Neural cell (in vitro differentiated cells): ENCODE measurements at regions not wholly inside any gene's neighbourhood (a gene's known extent, or its start where the extent isn't known, plus 50 kb on each side); places are given as distances from the start of the nearest gene placed in this dataset.

Source experiments
- H2AFZ ChIP-seq: fragments of 200-600, 300-800 bp; sonication (generic), shearing (Covaris generic); 2 replicates; pipeline ENCODE4 v1.6.0; 2014; ENCODE audit warnings: low read depth, mild to moderate bottlenecking, antibody characterized with exemption, low read length, moderate library complexity
- H3F3A ChIP-seq: fragments of 200-600 bp; shearing (Covaris generic); 2 replicates; pipeline ENCODE4 v1.6.1; 2016; ENCODE audit warnings: mild to moderate bottlenecking, moderate library complexity, mixed read lengths, antibody characterized with exemption, low read length; ENCODE audit not compliant: insufficient read depth, poor library complexity, severe bottlenecking
- H3K27ac ChIP-seq: fragments of 200-600, 300-800 bp; sonication (generic), shearing (Covaris generic); 2 replicates; pipeline ENCODE4 v1.5.1; 2014; ENCODE audit warnings: mild to moderate bottlenecking, low read length, moderate library complexity
- H3K27me3 ChIP-seq: fragments of 300-800, 200-600 bp; sonication (generic), shearing (Covaris generic); 2 replicates; pipeline ENCODE4 v1.6.0; 2014; ENCODE audit warnings: mild to moderate bottlenecking, low read depth, low read length, moderate library complexity; ENCODE audit not compliant: insufficient read depth
- H3K36me3 ChIP-seq: fragments of 300-800, 200-600 bp; sonication (generic), shearing (Covaris generic); 2 replicates; pipeline ENCODE4 v1.5.1; 2014; ENCODE audit warnings: mild to moderate bottlenecking, antibody characterized with exemption, low read length, moderate library complexity; ENCODE audit not compliant: insufficient read depth
- H3K4me2 ChIP-seq: fragments of 300-800, 200-600 bp; sonication (generic), shearing (Covaris generic); 2 replicates; pipeline ENCODE4 v1.6.0; 2014; ENCODE audit warnings: mild to moderate bottlenecking, low read length
- H3K4me3 ChIP-seq: fragments of 300-800, 200-600 bp; sonication (generic), shearing (Covaris generic); 2 replicates; pipeline ENCODE4 v1.5.1; 2014; ENCODE audit warnings: mild to moderate bottlenecking, low read length, moderate library complexity
- H3K79me2 ChIP-seq: fragments of 200-600 bp; shearing (Covaris generic); replicated peaks from 2 replicates; pipeline ENCODE4 v1.6.0; 2014; ENCODE audit warnings: mild to moderate bottlenecking, low read length, moderate library complexity; ENCODE audit not compliant: insufficient read depth
- H3K9ac ChIP-seq: fragments of 300-800, 200-600 bp; sonication (generic), shearing (Covaris generic); 2 replicates; pipeline ENCODE4 v1.6.1; 2016; ENCODE audit warnings: mild to moderate bottlenecking, low read length, mixed read lengths
- H3K9me2 ChIP-seq: fragments of 200-600 bp; shearing (Covaris generic); 2 replicates; pipeline ENCODE4 v1.6.1; 2016; ENCODE audit warnings: mild to moderate bottlenecking, low read length, mixed read lengths; ENCODE audit not compliant: insufficient read depth
- H3K9me3 ChIP-seq: fragments of 200-600, 300-800 bp; sonication (generic), shearing (Covaris generic); 2 replicates; pipeline ENCODE4 v1.6.1; 2016; ENCODE audit warnings: mild to moderate bottlenecking, mixed run types, low read length, moderate library complexity, mixed read lengths
- H4K20me1 ChIP-seq: fragments of 200-600 bp; shearing (Covaris generic); 2 replicates; pipeline ENCODE4 v1.6.1; 2016; ENCODE audit warnings: mild to moderate bottlenecking, mixed run types; ENCODE audit not compliant: insufficient read depth
- EP300 ChIP-seq: fragments of 450-650 bp; conservative IDR thresholded peaks from 2 replicates; pipeline ENCODE4 v1.6.1; 2014; ENCODE audit warnings: antibody characterized with exemption, mild to moderate bottlenecking, moderate library complexity; ENCODE audit not compliant: poor library complexity, severe bottlenecking
- EZH2 ChIP-seq: fragments of 200-600, 300-800 bp; shearing (Covaris generic), sonication (generic); IDR thresholded peaks from 2 replicates; pipeline ENCODE4 v1.6.1; 2014; ENCODE audit warnings: antibody characterized with exemption, low read length, borderline replicate concordance, mild to moderate bottlenecking; ENCODE audit not compliant: insufficient read depth, poor library complexity, severe bottlenecking
- MXI1 ChIP-seq: fragments of 450-650 bp; conservative IDR thresholded peaks from 2 replicates; pipeline ENCODE4 v1.6.1; 2014; ENCODE audit warnings: antibody characterized with exemption, mild to moderate bottlenecking; ENCODE audit not compliant: poor library complexity, severe bottlenecking
- POLR2AphosphoS5 ChIP-seq: IDR thresholded peaks from 2 replicates; pipeline ENCODE4 v1.6.1; 2012
- RAD21 ChIP-seq: fragments of 450-650 bp; conservative IDR thresholded peaks from 2 replicates; pipeline ENCODE4 v1.6.1; 2014; ENCODE audit warnings: antibody characterized with exemption, mild to moderate bottlenecking, moderate library complexity
- SMC3 ChIP-seq: fragments of 450-650 bp; conservative IDR thresholded peaks from 2 replicates; pipeline ENCODE4 v1.6.1; 2014; ENCODE audit warnings: antibody characterized with exemption, mild to moderate bottlenecking, moderate library complexity; ENCODE audit not compliant: poor library complexity
- TAF1 ChIP-seq: IDR thresholded peaks from 2 replicates; pipeline ENCODE4 v1.6.1; 2012; ENCODE audit warnings: low read depth
- TF ChIP-seq, protein P1 (sequence below): IDR thresholded peaks from 2 replicates; pipeline ENCODE4 v1.6.1; 2012; ENCODE audit warnings: borderline replicate concordance
- TF ChIP-seq, protein P2 (sequence below): fragments of 450-650 bp; IDR thresholded peaks from 2 replicates; pipeline ENCODE4 v1.5.1; 2014; ENCODE audit warnings: antibody characterized with exemption, mild to moderate bottlenecking, moderate library complexity; ENCODE audit not compliant: poor library complexity, severe bottlenecking

DNA sequence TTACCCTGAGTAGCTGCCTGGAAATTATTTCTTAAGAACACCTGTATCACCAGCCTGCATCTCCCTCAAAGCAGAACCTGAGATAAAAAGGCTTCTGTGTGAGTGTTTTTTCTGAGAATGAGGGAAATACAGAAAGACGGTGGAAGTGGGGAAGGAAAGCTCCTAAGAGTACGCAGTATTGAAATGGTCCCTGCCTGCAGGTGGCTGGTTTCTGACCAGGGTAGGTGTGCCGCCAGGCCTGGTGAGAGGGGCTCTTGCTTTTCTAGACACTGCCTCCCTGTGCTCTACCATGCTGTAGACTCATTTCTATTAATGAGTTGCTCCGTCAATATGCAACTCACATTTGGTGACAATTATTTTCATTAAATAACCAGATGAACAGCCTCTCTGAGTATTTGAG lies 201.7 kb downstream of the MAP2K4 start:
- Histone ChIP-seq H3K4me3 (no peak overlapping the region), H3K36me3 (no peaks in the 10 kb centered on the region), H3K79me2 (no peaks in the 10 kb centered on the region), H3K4me2 (no peak overlapping the region), H3K9me3 (no peaks in the 10 kb centered on the region), H2AFZ (no peak overlapping the region), H3F3A (no peaks in the 10 kb centered on the region), H3K27me3 (no peaks in the 10 kb centered on the region), H3K9ac (no peak overlapping the region), H4K20me1 (no peaks in the 10 kb centered on the region), H3K27ac (no peak overlapping the region), H3K9me2 (no peaks in the 10 kb centered on the region)
- no peak for TF ChIP-seq TAF1
- TF ChIP-seq, protein P1, sequence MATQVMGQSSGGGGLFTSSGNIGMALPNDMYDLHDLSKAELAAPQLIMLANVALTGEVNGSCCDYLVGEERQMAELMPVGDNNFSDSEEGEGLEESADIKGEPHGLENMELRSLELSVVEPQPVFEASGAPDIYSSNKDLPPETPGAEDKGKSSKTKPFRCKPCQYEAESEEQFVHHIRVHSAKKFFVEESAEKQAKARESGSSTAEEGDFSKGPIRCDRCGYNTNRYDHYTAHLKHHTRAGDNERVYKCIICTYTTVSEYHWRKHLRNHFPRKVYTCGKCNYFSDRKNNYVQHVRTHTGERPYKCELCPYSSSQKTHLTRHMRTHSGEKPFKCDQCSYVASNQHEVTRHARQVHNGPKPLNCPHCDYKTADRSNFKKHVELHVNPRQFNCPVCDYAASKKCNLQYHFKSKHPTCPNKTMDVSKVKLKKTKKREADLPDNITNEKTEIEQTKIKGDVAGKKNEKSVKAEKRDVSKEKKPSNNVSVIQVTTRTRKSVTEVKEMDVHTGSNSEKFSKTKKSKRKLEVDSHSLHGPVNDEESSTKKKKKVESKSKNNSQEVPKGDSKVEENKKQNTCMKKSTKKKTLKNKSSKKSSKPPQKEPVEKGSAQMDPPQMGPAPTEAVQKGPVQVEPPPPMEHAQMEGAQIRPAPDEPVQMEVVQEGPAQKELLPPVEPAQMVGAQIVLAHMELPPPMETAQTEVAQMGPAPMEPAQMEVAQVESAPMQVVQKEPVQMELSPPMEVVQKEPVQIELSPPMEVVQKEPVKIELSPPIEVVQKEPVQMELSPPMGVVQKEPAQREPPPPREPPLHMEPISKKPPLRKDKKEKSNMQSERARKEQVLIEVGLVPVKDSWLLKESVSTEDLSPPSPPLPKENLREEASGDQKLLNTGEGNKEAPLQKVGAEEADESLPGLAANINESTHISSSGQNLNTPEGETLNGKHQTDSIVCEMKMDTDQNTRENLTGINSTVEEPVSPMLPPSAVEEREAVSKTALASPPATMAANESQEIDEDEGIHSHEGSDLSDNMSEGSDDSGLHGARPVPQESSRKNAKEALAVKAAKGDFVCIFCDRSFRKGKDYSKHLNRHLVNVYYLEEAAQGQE, result no peak
- TF ChIP-seq RAD21, result no peak
- no peak for TF ChIP-seq MXI1
- no peak for TF ChIP-seq POLR2AphosphoS5
- TF ChIP-seq SMC3, result no peak
- no peak for TF ChIP-seq EP300
- TF ChIP-seq, protein P2, sequence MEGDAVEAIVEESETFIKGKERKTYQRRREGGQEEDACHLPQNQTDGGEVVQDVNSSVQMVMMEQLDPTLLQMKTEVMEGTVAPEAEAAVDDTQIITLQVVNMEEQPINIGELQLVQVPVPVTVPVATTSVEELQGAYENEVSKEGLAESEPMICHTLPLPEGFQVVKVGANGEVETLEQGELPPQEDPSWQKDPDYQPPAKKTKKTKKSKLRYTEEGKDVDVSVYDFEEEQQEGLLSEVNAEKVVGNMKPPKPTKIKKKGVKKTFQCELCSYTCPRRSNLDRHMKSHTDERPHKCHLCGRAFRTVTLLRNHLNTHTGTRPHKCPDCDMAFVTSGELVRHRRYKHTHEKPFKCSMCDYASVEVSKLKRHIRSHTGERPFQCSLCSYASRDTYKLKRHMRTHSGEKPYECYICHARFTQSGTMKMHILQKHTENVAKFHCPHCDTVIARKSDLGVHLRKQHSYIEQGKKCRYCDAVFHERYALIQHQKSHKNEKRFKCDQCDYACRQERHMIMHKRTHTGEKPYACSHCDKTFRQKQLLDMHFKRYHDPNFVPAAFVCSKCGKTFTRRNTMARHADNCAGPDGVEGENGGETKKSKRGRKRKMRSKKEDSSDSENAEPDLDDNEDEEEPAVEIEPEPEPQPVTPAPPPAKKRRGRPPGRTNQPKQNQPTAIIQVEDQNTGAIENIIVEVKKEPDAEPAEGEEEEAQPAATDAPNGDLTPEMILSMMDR, result no peak
- TF ChIP-seq EZH2, result no peak

DNA sequence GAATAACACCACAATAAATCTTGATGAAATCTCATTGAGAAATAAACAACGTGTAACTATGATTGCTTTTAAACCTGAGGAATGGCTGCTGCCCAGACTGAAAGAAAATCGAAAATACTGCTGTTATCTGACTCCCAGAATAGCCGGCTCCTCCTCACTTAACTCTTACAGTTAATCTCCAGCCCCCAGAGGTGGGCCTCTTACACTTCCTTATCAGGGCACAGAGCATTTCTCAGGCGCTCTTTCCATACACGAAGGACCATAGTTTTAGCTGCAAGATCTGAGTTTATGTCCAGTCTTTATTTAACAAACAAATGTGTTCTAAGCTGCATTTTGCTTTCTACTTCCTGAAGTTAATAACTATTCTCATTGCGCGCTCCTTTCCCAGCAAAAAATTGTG lies 206.9 kb downstream of the MAP2K4 start:
- H3K27ac ChIP-seq, result no peak overlapping the region
- no peaks in the 10 kb centered on the region for H3K79me2 ChIP-seq
- no peak overlapping the region for H2AFZ ChIP-seq
- H3K9ac ChIP-seq, result no peak overlapping the region
- H3K9me3 ChIP-seq, result no peaks in the 10 kb centered on the region
- no peaks in the 10 kb centered on the region for H3F3A ChIP-seq
- H4K20me1 ChIP-seq, result no peaks in the 10 kb centered on the region
- no peaks in the 10 kb centered on the region for H3K9me2 ChIP-seq
- no peak overlapping the region for H3K4me2 ChIP-seq
- no peaks in the 10 kb centered on the region for H3K36me3 ChIP-seq
- no peak overlapping the region for H3K4me3 ChIP-seq
- TF ChIP-seq POLR2AphosphoS5 (no peak), EP300 (no peak), SMC3 (no peak), TAF1 (no peak), RAD21 (no peak), EZH2 (no peak), MXI1 (no peak)
- TF ChIP-seq, protein P1, result no peak
- TF ChIP-seq, protein P2, result no peak
- no peaks in the 10 kb centered on the region for H3K27me3 ChIP-seq
